B cell (primary cell): ENCODE measurements at regions not wholly inside any gene's neighbourhood (a gene's known extent, or its start where the extent isn't known, plus 50 kb on each side); places are given as distances from the start of the nearest gene placed in this dataset.

ENCODE experiments used
- CTCF ChIP-seq: fragments of 200-600 bp; IDR thresholded peaks from one replicate; pipeline ENCODE4 v1.8.0; 2022; ENCODE audit warnings: antibody characterized with exemption, mild to moderate bottlenecking
- EZH2 ChIP-seq: IDR thresholded peaks from 2 replicates; pipeline ENCODE4 v1.6.1; 2012; ENCODE audit warnings: borderline replicate concordance, low read depth, mild to moderate bottlenecking, moderate library complexity, low read length; ENCODE audit not compliant: insufficient read depth, poor library complexity, severe bottlenecking

DNA sequence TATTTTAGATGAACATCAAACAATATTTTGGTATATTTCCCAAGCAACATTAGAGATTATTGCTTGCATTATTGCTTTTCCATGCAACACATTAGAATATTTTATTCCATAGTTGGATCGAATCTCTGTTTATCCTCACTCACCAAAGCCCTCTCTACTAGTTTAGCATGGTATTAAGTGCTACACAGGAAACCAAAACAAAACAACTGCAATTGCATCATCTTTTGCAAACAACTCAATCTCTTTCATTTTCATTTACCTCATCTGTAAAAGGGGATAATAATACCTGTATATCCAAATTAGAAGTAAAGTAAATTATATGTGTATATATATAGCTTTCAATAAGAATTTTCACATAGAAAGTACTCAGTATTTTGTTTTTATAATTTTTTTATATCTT is 147.8 kb upstream of the PCDH9 start:
- no peak for TF ChIP-seq CTCF
- no peak for TF ChIP-seq EZH2
